Activated T-cell treated with anti-CD3 and anti-CD28 coated beads, Interleukin-2, amount 50 U/mL, for 4 hours (primary cell): ENCODE measurements at regions not wholly inside any gene's neighbourhood (a gene's known extent, or its start where the extent isn't known, plus 50 kb on each side); places are given as distances from the start of the nearest gene placed in this dataset.

ENCODE experiments used
- ATAC-seq, 2 donors: fragments of 200-7000 bp; cut with Tn5 transposase; one replicate each; pipeline ENCODE4 v1.10.0; 2021
- DNase-seq: peaks from one replicate; pipeline ENCODE4 v3.0.0-alpha.2; 2020
- H3K27me3 Mint-ChIP-seq: one replicate; pipeline ENCODE4 v1.8.0; 2021; ENCODE audit warnings: low read depth, mixed read lengths
- H3K36me3 Mint-ChIP-seq: one replicate; pipeline ENCODE4 v1.8.0; 2022; ENCODE audit warnings: mixed read lengths; ENCODE audit not compliant: insufficient read depth
- H3K4me1 Mint-ChIP-seq: one replicate; pipeline ENCODE4 v1.8.0; 2021; ENCODE audit warnings: low read depth, mixed read lengths
- H3K4me3 Mint-ChIP-seq: one replicate; pipeline ENCODE4 v1.8.0; 2021; ENCODE audit warnings: mild to moderate bottlenecking, moderate library complexity, mixed read lengths
- H3K9me3 Mint-ChIP-seq: one replicate; pipeline ENCODE4 v1.8.0; 2021; ENCODE audit warnings: mixed read lengths

DNA sequence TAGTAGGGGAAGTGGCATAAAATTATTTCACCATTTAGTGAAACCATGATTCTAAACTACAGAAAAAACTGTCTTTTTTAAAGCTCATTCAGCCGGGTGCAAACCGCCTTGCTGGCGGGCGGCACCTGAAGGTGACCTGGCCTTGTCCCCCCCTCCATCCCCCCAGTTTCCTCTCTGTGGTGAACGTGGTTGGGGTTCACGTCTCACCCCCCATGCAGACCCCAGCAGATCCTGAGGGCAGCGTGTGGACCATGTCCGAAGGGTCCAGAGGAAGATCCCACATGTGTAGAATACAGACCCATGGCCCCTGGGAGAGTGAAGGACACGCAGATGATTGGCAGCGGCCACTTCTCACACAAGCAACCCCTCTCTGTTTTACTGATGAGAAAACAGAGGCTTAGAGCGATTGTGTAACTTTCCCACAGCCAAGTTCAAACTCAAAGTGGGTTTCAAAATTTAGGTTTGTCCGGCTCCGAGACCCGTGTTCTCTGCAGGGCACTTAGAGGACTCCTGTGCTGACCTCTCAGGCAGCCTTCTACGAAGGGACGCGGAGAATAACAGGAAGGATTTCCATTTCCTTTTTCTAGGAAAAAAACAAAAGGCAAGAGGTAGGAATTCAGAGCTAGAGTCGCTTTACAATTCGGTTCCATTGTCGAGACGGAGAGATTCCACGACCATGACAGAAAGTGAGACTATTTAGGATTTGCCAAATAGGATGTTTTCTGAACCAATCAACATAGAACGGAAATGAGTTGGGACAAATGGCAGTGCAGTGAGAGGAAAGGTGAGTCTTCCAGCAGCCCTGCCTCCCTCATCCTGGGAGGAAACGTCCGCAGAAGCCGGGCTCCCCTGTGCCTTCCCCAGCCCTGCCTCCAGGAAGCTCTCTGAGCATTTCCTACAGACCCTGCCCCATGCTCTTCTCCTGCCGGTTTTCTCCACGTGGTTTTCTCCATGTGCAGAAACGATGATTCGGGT, 67.6 kb upstream of the PITRM1 start:
- Mint-ChIP-seq H3K9me3 (no peaks in the 10 kb centered on the region), H3K27me3 (peaks cover 8% of the 10 kb centered on the region), H3K4me3 (peak overlapping the region; percentile 13), H3K36me3 (no peaks in the 10 kb centered on the region), H3K4me1 (no peaks in the 10 kb centered on the region)
- ATAC-seq (peak in 1 of 2 donors; percentile 6), DNase-seq (no peak)

DNA sequence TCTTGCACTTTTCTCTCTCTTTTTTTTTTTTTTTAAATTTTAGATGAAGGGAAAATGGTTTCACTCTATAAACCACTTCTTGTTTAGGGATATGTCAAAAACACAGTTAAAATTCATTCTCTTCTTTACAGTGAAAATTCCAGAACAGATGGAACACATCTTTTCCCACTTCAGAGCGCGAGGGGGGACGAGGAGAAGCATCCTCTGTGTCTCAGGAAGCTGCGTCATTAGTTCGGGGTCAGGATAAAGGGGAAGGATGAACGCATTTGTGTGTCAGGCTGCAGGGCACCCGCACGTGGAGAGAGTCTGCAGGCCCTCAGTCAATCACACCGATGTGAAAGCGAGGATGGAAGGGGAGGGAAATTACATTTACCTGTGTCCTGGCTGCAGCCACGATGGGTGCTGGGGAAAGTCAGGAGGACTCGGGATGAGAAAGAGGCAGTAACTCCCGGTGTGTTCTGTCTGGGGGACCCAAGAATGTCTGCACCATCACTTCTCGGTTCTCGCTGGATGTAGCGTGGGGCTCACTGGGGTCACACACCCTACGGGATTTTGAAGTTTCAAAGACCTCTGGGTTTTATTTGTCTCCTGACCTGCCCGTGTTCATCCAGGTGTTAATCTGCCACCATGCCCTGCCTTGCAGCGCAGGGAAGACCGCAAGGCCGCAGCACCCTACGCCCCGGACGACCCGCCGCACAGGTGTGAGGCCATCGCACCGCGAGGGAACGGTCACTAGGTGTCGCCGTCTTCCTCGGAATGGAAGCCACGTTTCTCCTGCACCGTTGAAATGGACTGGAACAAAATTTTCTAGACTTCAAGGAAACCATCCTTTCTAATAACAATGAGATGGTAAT, 66.7 kb upstream of the PITRM1 start:
- H3K4me1 Mint-ChIP-seq, result no peaks in the 10 kb centered on the region
- DNase-seq (peak; percentile 72), ATAC-seq (peak; percentile 85)
- H3K9me3 Mint-ChIP-seq, result no peaks in the 10 kb centered on the region
- H3K27me3 Mint-ChIP-seq, result peaks cover 15% of the 10 kb centered on the region
- H3K36me3 Mint-ChIP-seq, result no peaks in the 10 kb centered on the region
- H3K4me3 Mint-ChIP-seq, result no peak overlapping the region

DNA sequence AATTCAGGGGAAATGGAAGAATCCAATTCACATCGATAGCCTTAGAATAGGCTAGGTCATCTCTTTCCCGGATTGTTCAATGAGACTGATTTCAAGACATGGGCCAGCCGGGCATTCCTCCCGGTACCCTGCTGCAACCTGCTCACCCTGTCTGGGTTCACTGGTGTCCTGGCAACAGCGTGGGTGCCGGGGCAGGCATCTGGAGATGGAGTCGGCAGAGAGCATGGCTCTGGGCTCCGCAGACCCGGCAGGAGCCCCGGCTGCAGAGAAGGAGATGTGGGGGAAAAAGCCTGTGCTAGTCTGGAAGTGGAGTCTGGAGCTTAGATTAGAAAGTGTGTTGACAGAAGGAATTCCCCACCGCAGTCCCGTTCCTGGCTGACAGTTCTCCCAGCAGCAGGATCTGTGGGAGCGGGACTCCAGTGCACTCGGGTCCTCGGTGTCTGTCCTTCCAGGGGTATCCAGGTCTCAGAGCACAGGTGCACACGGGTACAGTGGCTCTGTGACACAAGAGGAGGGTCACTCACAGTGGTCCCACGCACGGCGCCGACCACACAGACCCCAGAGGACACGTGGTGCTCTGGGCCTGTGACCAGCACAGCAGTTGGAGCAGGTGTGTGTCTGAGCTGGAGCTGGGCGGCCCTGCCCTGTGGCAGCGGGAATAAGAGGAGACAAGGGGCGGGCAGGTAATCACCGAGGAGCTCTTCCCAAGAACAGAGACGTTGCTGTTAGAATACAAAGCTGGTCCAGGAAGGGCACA, 65.7 kb upstream of the PITRM1 start:
- Mint-ChIP-seq H3K9me3 (no peaks in the 10 kb centered on the region), H3K4me1 (no peaks in the 10 kb centered on the region), H3K36me3 (no peaks in the 10 kb centered on the region), H3K27me3 (peaks cover 15% of the 10 kb centered on the region), H3K4me3 (no peak overlapping the region)
- DNase-seq (no peak), ATAC-seq (no peak)

DNA sequence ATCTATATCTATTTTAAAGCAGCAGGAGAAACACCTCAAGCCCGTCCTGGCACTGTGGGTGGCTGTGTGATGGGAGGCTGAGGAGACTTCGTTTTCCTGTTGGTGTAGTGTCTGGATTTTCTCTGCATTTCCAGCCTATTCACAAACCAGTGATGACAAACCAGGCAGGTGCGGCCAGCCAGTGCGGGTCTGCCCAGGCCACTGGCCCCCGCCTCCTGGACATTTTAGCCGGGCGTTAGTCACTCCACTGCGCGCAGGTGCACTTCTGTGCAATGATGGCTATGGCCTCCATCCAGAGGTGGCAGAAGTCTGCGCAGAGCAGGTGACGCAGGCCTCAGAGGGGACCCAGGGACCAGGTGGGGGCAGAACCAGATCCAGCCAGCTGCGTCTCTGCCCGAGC, 64.9 kb upstream of the PITRM1 start:
- peaks cover 20% of the 10 kb centered on the region for H3K27me3 Mint-ChIP-seq
- no peak for ATAC-seq

DNA sequence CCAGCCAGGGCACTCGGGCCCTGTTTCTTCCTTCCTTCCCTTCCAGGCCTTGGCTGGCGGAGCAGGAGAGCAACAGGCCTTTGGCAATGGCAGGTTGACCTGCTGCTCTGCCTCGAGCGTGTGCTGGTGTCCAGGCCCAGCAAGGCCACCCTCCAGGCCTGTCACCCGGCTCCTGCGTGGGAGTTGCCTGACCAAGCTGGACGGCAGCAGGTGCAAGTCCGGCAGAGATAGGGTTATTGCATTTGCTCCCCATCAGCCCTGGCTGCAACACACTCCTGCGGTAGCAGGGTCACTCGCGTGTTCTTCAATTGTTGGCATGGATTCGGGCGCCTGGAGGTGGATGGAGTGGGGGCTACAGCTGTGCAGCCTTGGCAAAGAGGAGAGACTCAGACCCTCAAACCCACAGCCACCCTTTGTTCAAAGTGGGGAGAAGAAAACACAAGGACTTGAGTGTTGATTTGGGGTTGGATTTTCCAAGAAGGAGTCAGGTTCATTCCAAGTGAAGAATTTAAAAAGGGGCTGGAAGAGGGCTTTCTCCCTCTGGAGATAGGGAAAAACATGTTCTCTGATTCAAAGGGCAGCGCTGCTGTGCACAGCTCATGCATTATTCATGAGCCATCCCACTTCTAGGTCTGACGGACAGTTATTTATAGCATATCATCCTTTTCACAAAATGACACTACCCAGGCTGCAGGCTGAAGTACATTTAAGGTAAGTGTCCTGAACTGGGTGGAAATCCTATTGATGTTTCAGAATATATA, 64.2 kb upstream of the PITRM1 start:
- DNase-seq (no peak), ATAC-seq (no peak)
- H3K9me3 Mint-ChIP-seq, result no peaks in the 10 kb centered on the region
- H3K4me1 Mint-ChIP-seq, result no peaks in the 10 kb centered on the region
- peaks cover 22% of the 10 kb centered on the region for H3K27me3 Mint-ChIP-seq
- no peaks in the 10 kb centered on the region for H3K36me3 Mint-ChIP-seq
- no peak overlapping the region for H3K4me3 Mint-ChIP-seq

More for the DNA sequence above, 64.9 kb upstream of the PITRM1 start:
- Mint-ChIP-seq H3K4me3 (no peak overlapping the region), H3K36me3 (no peaks in the 10 kb centered on the region), H3K9me3 (no peaks in the 10 kb centered on the region), H3K4me1 (no peaks in the 10 kb centered on the region)
- DNase-seq, result no peak

GRCh38 chr10:3235996-3236510, 63.5 kb upstream of the PITRM1 start:
- Mint-ChIP-seq H3K27me3 (peaks cover 22% of the 10 kb centered on the region), H3K4me3 (no peak overlapping the region), H3K9me3 (no peaks in the 10 kb centered on the region), H3K4me1 (no peaks in the 10 kb centered on the region), H3K36me3 (no peaks in the 10 kb centered on the region)
- ATAC-seq, result no peak
- no peak for DNase-seq

DNA sequence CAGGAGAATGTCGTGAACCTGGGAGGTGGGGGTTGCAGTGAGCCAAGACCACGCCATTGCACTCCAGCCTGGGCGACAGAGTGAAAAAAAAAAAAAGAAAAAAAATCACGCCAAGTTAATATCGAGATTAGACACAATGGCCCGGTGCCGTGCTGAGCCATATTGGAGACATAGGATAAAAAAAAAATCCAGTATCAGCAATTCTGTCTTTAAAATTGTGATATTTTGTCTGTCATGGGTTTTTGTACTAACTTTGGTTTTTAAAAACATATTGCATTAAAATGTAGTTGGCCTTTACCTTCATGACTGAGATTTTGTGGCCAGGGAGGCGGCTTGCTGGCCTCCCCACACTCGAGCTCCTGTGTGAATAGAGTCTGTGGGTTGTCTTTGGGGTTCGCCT, 62.8 kb upstream of the PITRM1 start:
- Mint-ChIP-seq H3K36me3 (no peaks in the 10 kb centered on the region), H3K4me3 (no peak overlapping the region), H3K4me1 (no peaks in the 10 kb centered on the region), H3K27me3 (peaks cover 22% of the 10 kb centered on the region), H3K9me3 (no peaks in the 10 kb centered on the region)
- ATAC-seq (no peak), DNase-seq (no peak)

GRCh38 chr10:3233486-3233990, 61.0 kb upstream of the PITRM1 start:
- no peaks in the 10 kb centered on the region for H3K9me3 Mint-ChIP-seq
- ATAC-seq (no peak), DNase-seq (no peak)
- H3K4me3 Mint-ChIP-seq, result no peak overlapping the region
- no peaks in the 10 kb centered on the region for H3K4me1 Mint-ChIP-seq
- peaks cover 16% of the 10 kb centered on the region for H3K27me3 Mint-ChIP-seq
- H3K36me3 Mint-ChIP-seq, result no peaks in the 10 kb centered on the region

DNA sequence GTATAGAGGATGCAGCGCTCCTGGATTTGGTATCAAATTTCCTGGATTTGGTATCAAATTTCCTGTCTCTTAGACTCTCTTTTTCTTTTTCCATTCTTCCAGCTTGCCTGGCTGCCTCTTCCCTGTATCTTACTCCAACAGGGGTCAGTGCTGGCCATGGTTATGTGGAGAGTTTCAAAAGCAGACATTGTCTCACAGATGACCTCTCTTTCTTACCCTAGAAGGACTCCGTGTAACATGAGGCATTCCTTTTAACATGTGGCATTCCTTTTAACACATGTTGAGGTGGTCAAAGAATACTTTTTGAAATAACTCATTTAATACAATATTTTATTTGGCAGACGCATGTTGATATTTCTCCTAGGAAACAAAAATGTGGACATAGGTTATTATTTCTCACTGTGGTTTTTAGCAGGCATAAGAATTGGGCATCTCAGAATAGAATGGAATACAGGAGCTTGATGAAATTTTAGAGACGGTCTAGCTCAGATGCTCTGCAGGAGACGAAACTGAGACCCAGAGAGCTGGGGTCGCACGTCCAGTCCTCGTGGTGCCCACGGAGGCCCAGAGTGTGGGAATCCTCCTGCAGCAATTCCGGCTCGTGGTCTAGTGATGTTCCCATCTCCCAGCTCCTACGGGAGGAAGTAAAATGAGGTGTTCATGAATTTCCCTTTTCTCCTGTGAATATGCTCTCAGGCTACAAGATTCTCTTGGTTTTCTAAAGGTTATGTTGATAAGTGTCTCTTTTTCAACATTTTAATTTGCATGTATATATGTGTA, 59.6 kb upstream of the PITRM1 start:
- Mint-ChIP-seq H3K27me3 (peaks cover 18% of the 10 kb centered on the region), H3K4me3 (no peak overlapping the region), H3K4me1 (no peaks in the 10 kb centered on the region), H3K9me3 (no peaks in the 10 kb centered on the region), H3K36me3 (no peaks in the 10 kb centered on the region)
- DNase-seq (no peak), ATAC-seq (no peak)

DNA sequence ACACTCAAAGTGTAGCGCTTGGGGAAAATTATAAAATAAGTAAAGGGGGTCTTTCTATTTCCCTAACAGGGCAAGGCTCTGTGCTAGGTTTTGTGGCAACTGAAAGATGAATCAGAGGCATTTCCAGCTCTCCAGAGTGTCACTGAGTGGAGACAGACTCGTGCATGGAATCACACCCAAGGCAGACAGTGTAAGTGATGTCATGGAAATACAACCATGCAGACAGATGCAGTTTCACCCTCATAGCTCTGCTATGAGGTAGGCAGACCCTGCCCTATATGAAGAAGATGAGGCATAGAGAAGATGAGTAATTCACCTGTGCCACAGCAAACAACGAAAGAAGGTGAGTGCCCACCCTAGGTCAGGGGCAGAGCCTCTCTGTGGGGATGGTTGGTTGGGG, 57.2 kb upstream of the PITRM1 start:
- no peaks in the 10 kb centered on the region for H3K4me1 Mint-ChIP-seq
- no peaks in the 10 kb centered on the region for H3K36me3 Mint-ChIP-seq
- peaks cover 14% of the 10 kb centered on the region for H3K27me3 Mint-ChIP-seq
- ATAC-seq, result no peak
- no peak overlapping the region for H3K4me3 Mint-ChIP-seq
- H3K9me3 Mint-ChIP-seq, result no peaks in the 10 kb centered on the region
- no peak for DNase-seq

GRCh38 chr10:3228629-3228945, 56.0 kb upstream of the PITRM1 start:
- Mint-ChIP-seq H3K4me1 (no peaks in the 10 kb centered on the region), H3K4me3 (no peak overlapping the region), H3K9me3 (no peaks in the 10 kb centered on the region), H3K36me3 (no peaks in the 10 kb centered on the region), H3K27me3 (peaks cover 11% of the 10 kb centered on the region)
- ATAC-seq (no peak), DNase-seq (no peak)

DNA sequence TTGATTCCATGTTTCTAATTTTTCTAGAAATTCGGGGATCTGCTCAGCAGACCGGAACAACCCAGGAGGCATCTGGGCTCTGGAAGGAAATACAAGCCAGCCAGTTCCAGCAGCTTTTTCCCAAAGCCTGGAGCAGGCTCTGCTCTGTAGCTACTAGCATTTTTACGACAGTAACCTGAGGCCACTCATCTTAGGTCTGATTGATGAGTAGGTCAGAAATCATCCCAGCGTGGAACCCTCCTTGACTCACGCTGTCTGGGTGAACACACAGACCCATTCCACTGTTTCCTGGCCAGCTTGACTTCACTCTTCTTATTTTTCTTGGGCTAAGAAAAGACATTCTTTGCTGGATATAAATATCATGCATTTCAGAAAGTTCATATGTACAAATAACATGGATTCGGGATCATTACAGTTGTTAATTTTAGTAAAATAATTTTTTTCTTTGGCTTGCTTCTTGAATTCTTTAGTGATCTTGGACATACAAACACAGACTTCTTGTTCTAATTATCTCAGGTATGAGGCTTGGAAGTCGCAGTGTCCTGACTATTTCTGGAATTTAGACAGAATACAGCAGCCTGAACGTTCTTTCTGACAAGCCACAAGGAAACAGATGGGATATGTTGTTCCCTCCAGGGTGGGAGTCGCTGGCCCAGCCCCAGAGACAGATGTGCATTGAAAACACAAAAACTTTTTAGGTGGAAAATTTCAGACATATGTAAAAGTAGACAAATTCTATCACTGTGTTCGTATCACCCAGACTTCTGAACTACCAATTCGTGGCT, 54.6 kb upstream of the PITRM1 start:
- ATAC-seq, result peak in 1 of 2 donors; percentile 3
- H3K27me3 Mint-ChIP-seq, result peaks cover 3% of the 10 kb centered on the region
- no peak for DNase-seq
- no peaks in the 10 kb centered on the region for H3K36me3 Mint-ChIP-seq
- H3K4me1 Mint-ChIP-seq, result no peaks in the 10 kb centered on the region
- H3K4me3 Mint-ChIP-seq, result no peak overlapping the region
- H3K9me3 Mint-ChIP-seq, result no peaks in the 10 kb centered on the region
